Trophoblast cell (in vitro differentiated cells and primary cell): ENCODE measurements at regions not wholly inside any gene's neighbourhood (a gene's known extent, or its start where the extent isn't known, plus 50 kb on each side); places are given as distances from the start of the nearest gene placed in this dataset.
"Not testable (repeated sequence)": the region's sequence is repeated elsewhere in the genome, so short reads cannot be mapped to it uniquely, and the experiment has no call there.

Experiments
- DNase-seq, 2 donors: peaks; one replicate each; pipeline ENCODE4 v3.0.0-alpha.2; 2016
- H2AFZ ChIP-seq: 2 replicates; pipeline ENCODE4 v1.6.1; 2013; ENCODE audit warnings: low read length, moderate library complexity, mild to moderate bottlenecking; ENCODE audit not compliant: insufficient read depth, poor library complexity
- H2AK5ac ChIP-seq: 2 replicates; pipeline ENCODE4 v1.6.1; 2013; ENCODE audit warnings: mild to moderate bottlenecking, low read length
- H2BK120ac ChIP-seq: 2 replicates; pipeline ENCODE4 v1.6.1; 2013; ENCODE audit warnings: low read length, mild to moderate bottlenecking, moderate library complexity; ENCODE audit not compliant: insufficient read depth, poor library complexity
- H2BK12ac ChIP-seq: 2 replicates; pipeline ENCODE4 v1.6.1; 2013; ENCODE audit warnings: mild to moderate bottlenecking, low read length, moderate library complexity
- H2BK5ac ChIP-seq: 2 replicates; pipeline ENCODE4 v1.6.1; 2013; ENCODE audit warnings: low read length, low read depth, moderate library complexity, mild to moderate bottlenecking; ENCODE audit not compliant: poor library complexity
- H3K14ac ChIP-seq: 2 replicates; pipeline ENCODE4 v1.6.1; 2013; ENCODE audit warnings: mild to moderate bottlenecking, low read length
- H3K18ac ChIP-seq: 2 replicates; pipeline ENCODE4 v1.6.1; 2013; ENCODE audit warnings: mild to moderate bottlenecking, low read length
- H3K23ac ChIP-seq: 2 replicates; pipeline ENCODE4 v1.6.1; 2013; ENCODE audit warnings: low read length
- H3K27ac ChIP-seq: 2 replicates; pipeline ENCODE4 v1.5.1; 2013; ENCODE audit warnings: low read depth, mild to moderate bottlenecking, inconsistent platforms, low read length, moderate library complexity
- H3K27me3 ChIP-seq: 2 replicates; pipeline ENCODE4 v1.6.1; 2013; ENCODE audit warnings: inconsistent platforms, mild to moderate bottlenecking, low read length, moderate library complexity; ENCODE audit not compliant: insufficient read depth
- H3K36me3 ChIP-seq, 2 experiments: 1 replicate in 1 of 2; 2 replicates in 1 of 2; pipeline ENCODE4 v1.6.1; 2013; ENCODE audit warnings: low read length in 2 of 2, mild to moderate bottlenecking in 2 of 2, moderate library complexity in 1 of 2; ENCODE audit not compliant: insufficient read depth in 2 of 2, control insufficient read depth in 1 of 2
- H3K4ac ChIP-seq: 2 replicates; pipeline ENCODE4 v1.6.1; 2013; ENCODE audit warnings: low read depth, mild to moderate bottlenecking, low read length, moderate library complexity
- H3K4me1 ChIP-seq, 2 experiments: 1 replicate in 1 of 2; 2 replicates in 1 of 2; pipeline ENCODE4 v1.6.1; 2013; ENCODE audit warnings: low read length in 2 of 2, mild to moderate bottlenecking in 2 of 2, moderate library complexity in 1 of 2; ENCODE audit not compliant: insufficient read depth in 2 of 2, control insufficient read depth in 1 of 2
- H3K4me2 ChIP-seq: 2 replicates; pipeline ENCODE4 v1.6.1; 2013; ENCODE audit warnings: inconsistent platforms, mild to moderate bottlenecking, low read length, moderate library complexity
- H3K4me3 ChIP-seq: 2 replicates; pipeline ENCODE4 v1.5.1; 2013; ENCODE audit warnings: mild to moderate bottlenecking, low read depth, low read length, inconsistent platforms
- H3K79me1 ChIP-seq: one replicate; pipeline ENCODE4 v1.6.1; 2013; ENCODE audit warnings: low read length
- H3K79me2 ChIP-seq: 2 replicates; pipeline ENCODE4 v1.6.1; 2013; ENCODE audit warnings: low read length, mild to moderate bottlenecking; ENCODE audit not compliant: control insufficient read depth, insufficient read depth, poor library complexity
- H3K9ac ChIP-seq: 2 replicates; pipeline ENCODE4 v1.6.1; 2013; ENCODE audit warnings: mild to moderate bottlenecking, low read length
- H3K9me3 ChIP-seq: 2 replicates; pipeline ENCODE4 v1.6.1; 2013; ENCODE audit warnings: low read depth, mild to moderate bottlenecking, control low read depth, inconsistent platforms, low read length; ENCODE audit not compliant: insufficient read depth
- H4K12ac ChIP-seq: 2 replicates; pipeline ENCODE4 v1.6.1; 2013; ENCODE audit warnings: low read depth, mild to moderate bottlenecking, low read length, moderate library complexity
- H4K8ac ChIP-seq: 2 replicates; pipeline ENCODE4 v1.6.1; 2013; ENCODE audit warnings: low read depth, mild to moderate bottlenecking, low read length, moderate library complexity
- H4K91ac ChIP-seq: one replicate; pipeline ENCODE4 v1.6.1; 2013; ENCODE audit warnings: low read depth, mild to moderate bottlenecking, low read length, moderate library complexity
- WGBS: extraction: QIAGEN DNeasy Blood & Tissue Kit; methylation state at CpG from one replicate; pipeline ENCODE4 v1.1.7; 2013; ENCODE audit warnings: missing lambda C conversion rate; ENCODE audit not compliant: insufficient read length, insufficient coverage; ENCODE audit errors: extremely low coverage; 5-methylcytosine and 5-hydroxymethylcytosine counted together

GRCh38 chr2:4935291-4935690, 756.9 kb upstream of the SOX11 start:
- H2AFZ ChIP-seq, H3K9me3 ChIP-seq, H3K4me3 ChIP-seq, H3K27me3 ChIP-seq, H3K79me2 ChIP-seq, H2BK5ac ChIP-seq, H3K9ac ChIP-seq, H4K8ac ChIP-seq, H4K91ac ChIP-seq, H3K79me1 ChIP-seq, H3K36me3 ChIP-seq, H4K12ac ChIP-seq, H3K4me2 ChIP-seq, H3K4me1 ChIP-seq, H2AK5ac ChIP-seq, H3K23ac ChIP-seq, H2BK12ac ChIP-seq, H3K18ac ChIP-seq, H3K27ac ChIP-seq, DNase-seq, H3K4ac ChIP-seq, H3K14ac ChIP-seq, H2BK120ac ChIP-seq: not testable (repeated sequence)
- no CpG with 5 or more reads among the region's 35 CpGs for WGBS

GRCh38 chr2:4937550-4937949, 754.6 kb upstream of the SOX11 start:
- DNase-seq = no peak
- H3K27me3 ChIP-seq = no peaks in the 10 kb centered on the region

GRCh38 chr2:4938206-4938605, 754.0 kb upstream of the SOX11 start:
- Histone ChIP-seq H3K27me3 (no peaks in the 10 kb centered on the region), H4K8ac (no peak overlapping the region), H2AK5ac (no peak overlapping the region), H3K9me3 (no peaks in the 10 kb centered on the region), H3K4me2 (no peak overlapping the region), H3K4ac (no peak overlapping the region), H3K4me3 (no peak overlapping the region), H3K14ac (no peak overlapping the region), H3K27ac (no peak overlapping the region), H4K12ac (no peak overlapping the region), H3K18ac (no peak overlapping the region), H2BK12ac (no peak overlapping the region), H3K79me2 (no peaks in the 10 kb centered on the region), H3K9ac (no peak overlapping the region), H3K23ac (no peak overlapping the region), H4K91ac (no peak overlapping the region), H2BK5ac (no peak overlapping the region), H3K4me1 (peaks cover 2% of the 10 kb centered on the region in 2 experiments), H2AFZ (no peak overlapping the region), H3K79me1 (no peaks in the 10 kb centered on the region), H2BK120ac (no peak overlapping the region), H3K36me3 (no peaks in the 10 kb centered on the region)
- DNase-seq = no peak
- no CpG with 5 or more reads among the region's 6 CpGs for WGBS

More at GRCh38 chr2:4937550-4937949, 754.6 kb upstream of the SOX11 start:
- no peak overlapping the region for H2AK5ac ChIP-seq
- H3K27ac ChIP-seq = no peak overlapping the region
- H3K4ac ChIP-seq = no peak overlapping the region
- no peak overlapping the region for H4K91ac ChIP-seq
- H2AFZ ChIP-seq = no peak overlapping the region
- no peak overlapping the region for H3K4me3 ChIP-seq
- H3K14ac ChIP-seq = no peak overlapping the region
- WGBS = no CpG with 5 or more reads among the region's 3 CpGs
- H3K36me3 ChIP-seq = no peaks in the 10 kb centered on the region
- H3K18ac ChIP-seq = no peak overlapping the region
- H4K8ac ChIP-seq = no peak overlapping the region
- no peaks in the 10 kb centered on the region for H3K79me2 ChIP-seq
- peaks cover 2% of the 10 kb centered on the region in 2 experiments for H3K4me1 ChIP-seq
- H2BK120ac ChIP-seq = no peak overlapping the region
- H2BK5ac ChIP-seq = no peak overlapping the region
- no peaks in the 10 kb centered on the region for H3K9me3 ChIP-seq
- no peak overlapping the region for H3K23ac ChIP-seq
- no peak overlapping the region for H3K9ac ChIP-seq
- H3K4me2 ChIP-seq = no peak overlapping the region
- H3K79me1 ChIP-seq = no peaks in the 10 kb centered on the region
- no peak overlapping the region for H4K12ac ChIP-seq
- no peak overlapping the region for H2BK12ac ChIP-seq

GRCh38 chr2:4942441-4942840, 749.7 kb upstream of the SOX11 start:
- no peak overlapping the region for H3K23ac ChIP-seq
- no peak overlapping the region for H2BK12ac ChIP-seq

More at GRCh38 chr2:4942441-4942840, 749.7 kb upstream of the SOX11 start:
- no peak for DNase-seq
- H2AK5ac ChIP-seq = no peak overlapping the region
- no peak overlapping the region for H3K14ac ChIP-seq
- H2AFZ ChIP-seq = no peak overlapping the region
- WGBS = no CpG with 5 or more reads among the region's 4 CpGs
- H3K4me3 ChIP-seq = no peak overlapping the region
- H3K4me2 ChIP-seq = no peak overlapping the region
- H3K79me2 ChIP-seq = no peaks in the 10 kb centered on the region
- H4K12ac ChIP-seq = no peak overlapping the region
- H4K8ac ChIP-seq = no peak overlapping the region
- no peak overlapping the region for H3K27ac ChIP-seq
- no peak overlapping the region for H2BK120ac ChIP-seq
- no peaks in the 10 kb centered on the region for H3K9me3 ChIP-seq
- peaks cover 2% of the 10 kb centered on the region in 2 experiments for H3K4me1 ChIP-seq
- H3K18ac ChIP-seq = no peak overlapping the region
- no peak overlapping the region for H2BK5ac ChIP-seq
- no peaks in the 10 kb centered on the region for H3K36me3 ChIP-seq
- no peak overlapping the region for H3K9ac ChIP-seq
- H4K91ac ChIP-seq = no peak overlapping the region
- H3K27me3 ChIP-seq = no peaks in the 10 kb centered on the region
- H3K79me1 ChIP-seq = no peaks in the 10 kb centered on the region
- no peak overlapping the region for H3K4ac ChIP-seq
